Naive thymus-derived CD4-positive, alpha-beta T cell (primary cell): ENCODE measurements at regions not wholly inside any gene's neighbourhood (a gene's known extent, or its start where the extent isn't known, plus 50 kb on each side); places are given as distances from the start of the nearest gene placed in this dataset.

Experiments used
- ATAC-seq: fragments of 150-1000 bp; cut with Tn5 transposase; 2 replicates; pipeline ENCODE4 v1.10.0; 2021; ENCODE audit warnings: mild to moderate bottlenecking, moderate library complexity
- CTCF ChIA-PET: fragments of 350-600 bp; sonication (Branson Sonifier 250); formaldehyde crosslinking; loops from one replicate; lab custom pipeline; 2021; ENCODE audit warnings: antibody characterized with exemption; lab: Charles Lee
- POLR2A ChIA-PET: fragments of 350-600 bp; sonication (Branson Sonifier 250); formaldehyde crosslinking; loops from one replicate; lab custom pipeline; 2021; ENCODE audit warnings: antibody characterized with exemption, inconsistent platforms; lab: Charles Lee
- DNase-seq, 9 donors: peaks; one replicate each; pipeline versions ENCODE4 v3.0.0 to v3.0.0-alpha.2; 2020 to 2022; ENCODE audit warnings: mixed read lengths in 1 of 9
- H3K27ac ChIP-seq: one replicate; pipeline ENCODE4 v1.7.0; 2013; ENCODE audit warnings: mild to moderate bottlenecking, low read depth, low read length, moderate library complexity
- H3K27me3 ChIP-seq, 2 donors: one replicate each; pipeline ENCODE4 v1.7.0; 2013; ENCODE audit warnings: low read length in 2 of 2, mild to moderate bottlenecking in 2 of 2, moderate library complexity in 2 of 2; ENCODE audit not compliant: control insufficient read depth in 2 of 2, insufficient read depth in 2 of 2
- H3K36me3 ChIP-seq, 3 experiments: 1 replicate in 2 of 3; 2 replicates in 1 of 3; pipeline ENCODE4 v1.7.0; 2013; ENCODE audit warnings: low read length in 3 of 3, mild to moderate bottlenecking in 3 of 3, moderate library complexity in 1 of 3; ENCODE audit not compliant: insufficient read depth in 3 of 3, control insufficient read depth in 2 of 3
- H3K4me1 ChIP-seq, 2 donors: one replicate each; pipeline ENCODE4 v1.7.0; 2013; ENCODE audit warnings: low read length in 2 of 2, mild to moderate bottlenecking in 2 of 2, moderate library complexity in 1 of 2; ENCODE audit not compliant: control insufficient read depth in 2 of 2, insufficient read depth in 2 of 2
- H3K4me3 ChIP-seq: 2 replicates; pipeline ENCODE4 v1.7.0; 2013; ENCODE audit warnings: mild to moderate bottlenecking, low read length
- H3K9me3 ChIP-seq, 3 experiments: 1 replicate in 2 of 3; 2 replicates in 1 of 3; pipeline ENCODE4 v1.7.0; 2013; ENCODE audit warnings: low read length in 3 of 3; ENCODE audit not compliant: control insufficient read depth in 2 of 3
- H3K27ac Mint-ChIP-seq, 9 donors: one replicate each; pipeline ENCODE4 v1.8.0; 2020 to 2022; ENCODE audit warnings: mixed read lengths in 9 of 9, mild to moderate bottlenecking in 8 of 9, moderate library complexity in 5 of 9, inconsistent platforms in 2 of 9
- H3K27me3 Mint-ChIP-seq, 5 donors: one replicate each; pipeline ENCODE4 v1.8.0; 2021 to 2022; ENCODE audit warnings: mixed read lengths in 5 of 5, mild to moderate bottlenecking in 1 of 5
- H3K36me3 Mint-ChIP-seq, 5 donors: one replicate each; pipeline ENCODE4 v1.8.0; 2020 to 2022; ENCODE audit warnings: mixed read lengths in 5 of 5, mild to moderate bottlenecking in 3 of 5, inconsistent platforms in 1 of 5
- H3K4me1 Mint-ChIP-seq, 7 donors: one replicate each; pipeline ENCODE4 v1.8.0; 2020 to 2022; ENCODE audit warnings: mixed read lengths in 7 of 7, mild to moderate bottlenecking in 3 of 7, inconsistent platforms in 1 of 7
- H3K4me3 Mint-ChIP-seq, 10 donors: one replicate each; pipeline ENCODE4 v1.8.0; 2020 to 2022; ENCODE audit warnings: mild to moderate bottlenecking in 10 of 10, mixed read lengths in 10 of 10, moderate library complexity in 6 of 10, inconsistent platforms in 2 of 10
- H3K9me3 Mint-ChIP-seq, 11 donors: one replicate each; pipeline ENCODE4 v1.8.0; 2020 to 2022; ENCODE audit warnings: mixed read lengths in 11 of 11, mild to moderate bottlenecking in 4 of 11, inconsistent platforms in 1 of 11, moderate library complexity in 1 of 11
- intact Hi-C, 2 donors: fragments of 100-400 bp; cut with micrococcal nuclease; formaldehyde crosslinking; loops; one replicate each; pipeline ENCODE4 v1.15.1; 2023

DNA sequence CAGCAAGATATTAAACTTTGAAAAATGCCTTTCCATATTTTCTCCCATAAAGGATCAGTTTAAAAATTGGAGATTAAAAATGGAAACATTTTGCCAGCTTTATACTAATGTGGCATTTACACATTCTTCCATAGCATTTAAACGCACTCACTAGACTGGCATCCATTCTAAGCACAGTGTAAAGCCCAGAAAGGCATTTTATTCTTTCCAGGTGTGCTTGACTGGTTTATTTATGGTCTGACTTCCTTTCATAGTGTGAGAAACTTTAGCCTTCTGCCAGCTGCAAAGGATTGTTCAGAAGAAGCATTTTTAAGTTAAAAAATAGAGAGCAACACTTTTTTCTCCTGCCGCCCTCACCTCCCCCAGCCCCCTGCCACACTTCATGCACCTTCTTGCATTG is 271.7 kb upstream of the PSMD7 start:
- Histone ChIP-seq H3K27ac (no peak overlapping the region), H3K4me3 (no peak overlapping the region), H3K36me3 (no peaks in the 10 kb centered on the region), H3K9me3 (no peaks in the 10 kb centered on the region), H3K4me1 (no peaks in the 10 kb centered on the region), H3K27me3 (no peaks in the 10 kb centered on the region)
- intact Hi-C loops: no loop called here
- no peak for ATAC-seq
- Mint-ChIP-seq H3K36me3 (no peaks in the 10 kb centered on the region), H3K27ac (no peak overlapping the region), H3K27me3 (peaks cover 0 to 12% (median 4%) of the 10 kb centered on the region in 5 donors), H3K4me1 (no peaks in the 10 kb centered on the region), H3K4me3 (no peak overlapping the region), H3K9me3 (peaks cover 0 to 1% (median 0%) of the 10 kb centered on the region in 11 donors)
- CTCF ChIA-PET: no interaction called here
- POLR2A ChIA-PET: no interaction called here
- no peak for DNase-seq

DNA sequence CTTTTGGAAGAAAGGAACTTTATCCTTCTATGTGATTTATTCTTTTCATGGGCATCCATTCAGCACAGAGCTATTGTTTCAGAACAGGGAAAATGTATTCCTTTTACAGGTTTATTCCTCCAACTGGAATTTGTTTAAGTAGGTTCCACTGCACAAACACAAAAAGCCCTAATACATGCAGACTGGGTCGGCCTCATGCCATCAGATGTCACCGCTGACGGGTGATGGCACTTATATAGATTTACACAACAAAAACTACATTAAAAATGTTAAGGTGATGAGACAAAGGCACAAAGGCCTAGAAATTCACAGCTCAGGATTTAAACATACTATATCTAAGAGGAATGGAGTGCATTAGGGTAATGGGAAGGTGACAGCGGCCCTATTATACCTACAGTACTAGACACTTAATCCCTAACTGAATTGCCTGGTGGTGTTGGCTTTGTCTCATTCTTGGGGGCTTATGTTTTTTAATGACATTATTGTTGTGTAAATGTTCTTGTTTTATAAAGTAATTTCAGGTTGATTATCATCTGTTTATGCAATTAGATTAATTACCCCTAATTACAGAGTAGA is 276.4 kb upstream of the PSMD7 start:
- Mint-ChIP-seq H3K36me3 (no peaks in the 10 kb centered on the region), H3K4me1 (no peaks in the 10 kb centered on the region), H3K27ac (no peak overlapping the region), H3K9me3 (peaks cover 0 to 16% (median 1%) of the 10 kb centered on the region in 11 donors), H3K4me3 (no peak overlapping the region), H3K27me3 (peaks cover 0 to 7% (median 0%) of the 10 kb centered on the region in 5 donors)
- Histone ChIP-seq H3K4me3 (no peak overlapping the region), H3K9me3 (no peaks in the 10 kb centered on the region), H3K4me1 (no peaks in the 10 kb centered on the region), H3K27ac (no peak overlapping the region), H3K36me3 (no peaks in the 10 kb centered on the region), H3K27me3 (no peaks in the 10 kb centered on the region)
- POLR2A ChIA-PET: no interaction called here
- ATAC-seq: no peak
- DNase-seq: no peak
- CTCF ChIA-PET: no interaction called here
- intact Hi-C loops: no loop called here

DNA sequence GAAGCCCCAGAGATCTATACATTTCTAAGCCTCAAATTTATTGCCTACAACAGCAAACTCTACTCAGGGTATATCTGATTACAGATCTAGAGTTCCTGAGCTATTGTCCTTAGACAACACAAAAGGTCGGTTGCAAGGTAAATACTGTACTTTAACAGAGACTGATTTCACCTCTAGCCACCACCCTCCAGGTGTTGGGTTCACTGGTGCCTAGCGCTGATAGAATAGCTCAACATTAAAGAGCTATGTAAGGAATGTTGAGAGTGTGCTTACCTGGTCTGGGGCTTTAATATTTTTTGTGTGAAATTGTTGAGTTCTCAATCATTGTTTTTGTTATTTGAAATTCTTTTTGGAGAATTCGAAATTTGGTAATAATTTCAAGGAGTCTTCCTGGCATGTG is 277.0 kb upstream of the PSMD7 start:
- H3K4me3 Mint-ChIP-seq: no peak overlapping the region
- Histone ChIP-seq H3K27ac (no peak overlapping the region), H3K36me3 (no peaks in the 10 kb centered on the region), H3K9me3 (no peaks in the 10 kb centered on the region), H3K4me3 (no peak overlapping the region), H3K27me3 (no peaks in the 10 kb centered on the region), H3K4me1 (no peaks in the 10 kb centered on the region)
- CTCF ChIA-PET: no interaction called here
- ATAC-seq (no peak), DNase-seq (no peak)
- H3K36me3 Mint-ChIP-seq: no peaks in the 10 kb centered on the region
- peaks cover 0 to 19% (median 3%) of the 10 kb centered on the region in 11 donors for H3K9me3 Mint-ChIP-seq
- H3K4me1 Mint-ChIP-seq: no peaks in the 10 kb centered on the region
- no peak overlapping the region for H3K27ac Mint-ChIP-seq
- intact Hi-C loops: no loop called here
- H3K27me3 Mint-ChIP-seq: peaks cover 0 to 7% (median 0%) of the 10 kb centered on the region in 5 donors
- POLR2A ChIA-PET: no interaction called here

DNA sequence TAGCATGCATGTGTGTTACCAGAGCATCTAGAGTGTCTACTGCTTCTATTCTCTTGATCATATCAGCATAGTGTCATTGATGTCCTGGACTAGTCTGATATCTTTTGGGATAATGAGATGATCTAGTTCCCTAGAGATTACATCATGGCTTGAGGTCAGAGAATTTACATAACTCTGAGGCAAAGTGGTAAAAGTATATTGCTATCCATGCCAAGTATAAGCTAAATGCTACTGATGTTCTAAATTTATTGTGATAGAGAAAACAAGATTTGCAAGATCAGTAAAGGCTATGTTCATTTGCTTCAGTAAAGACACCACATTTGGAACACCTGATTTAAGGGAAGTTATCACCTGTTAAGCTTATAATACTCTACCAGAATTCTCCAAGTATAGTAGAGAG is 280.7 kb upstream of the PSMD7 start:
- H3K36me3 Mint-ChIP-seq: no peaks in the 10 kb centered on the region
- Histone ChIP-seq H3K4me3 (no peak overlapping the region), H3K27ac (no peak overlapping the region), H3K4me1 (no peaks in the 10 kb centered on the region), H3K9me3 (no peaks in the 10 kb centered on the region), H3K27me3 (no peaks in the 10 kb centered on the region), H3K36me3 (no peaks in the 10 kb centered on the region)
- no peak for DNase-seq
- H3K9me3 Mint-ChIP-seq: peaks cover 2 to 20% (median 5%) of the 10 kb centered on the region in 11 donors
- no peak overlapping the region for H3K4me3 Mint-ChIP-seq
- ChIA-PET POLR2A (no interaction called here), CTCF (no interaction called here)
- no peak for ATAC-seq
- no peak overlapping the region for H3K27ac Mint-ChIP-seq
- intact Hi-C loops: no loop called here
- no peaks in the 10 kb centered on the region for H3K4me1 Mint-ChIP-seq
- no peaks in the 10 kb centered on the region for H3K27me3 Mint-ChIP-seq

DNA sequence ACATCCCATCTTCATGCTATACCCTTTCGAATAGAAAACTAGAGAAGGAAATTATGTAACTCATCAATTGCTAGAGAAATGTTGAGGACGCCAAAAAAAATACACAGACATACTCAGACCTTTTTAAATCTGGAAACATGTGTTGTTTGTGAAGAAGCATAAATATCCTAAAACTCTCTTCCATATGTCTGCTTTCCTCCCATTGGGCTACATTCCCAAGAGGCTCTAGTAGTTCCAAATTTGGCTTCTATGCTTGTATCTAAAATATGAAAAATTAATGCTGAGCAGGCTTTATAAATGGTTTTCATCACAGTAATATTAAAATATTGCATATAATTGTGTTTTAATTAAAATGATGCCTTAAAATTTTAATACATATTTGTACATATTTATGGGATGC is 297.9 kb upstream of the PSMD7 start:
- peaks cover 0 to 47% (median 11%) of the 10 kb centered on the region in 11 donors for H3K9me3 Mint-ChIP-seq
- Histone ChIP-seq H3K4me1 (no peaks in the 10 kb centered on the region), H3K27ac (no peak overlapping the region), H3K27me3 (no peaks in the 10 kb centered on the region), H3K9me3 (peaks cover 0 to 1% (median 0%) of the 10 kb centered on the region in 3 experiments), H3K4me3 (no peak overlapping the region), H3K36me3 (no peaks in the 10 kb centered on the region)
- CTCF ChIA-PET: no interaction called here
- POLR2A ChIA-PET: no interaction called here
- intact Hi-C loops: no loop called here
- no peak for ATAC-seq
- peaks cover 0 to 3% (median 0%) of the 10 kb centered on the region in 5 donors for H3K36me3 Mint-ChIP-seq
- no peaks in the 10 kb centered on the region for H3K27me3 Mint-ChIP-seq
- H3K4me3 Mint-ChIP-seq: no peak overlapping the region
- no peak overlapping the region for H3K27ac Mint-ChIP-seq
- DNase-seq: no peak
- H3K4me1 Mint-ChIP-seq: no peaks in the 10 kb centered on the region

DNA sequence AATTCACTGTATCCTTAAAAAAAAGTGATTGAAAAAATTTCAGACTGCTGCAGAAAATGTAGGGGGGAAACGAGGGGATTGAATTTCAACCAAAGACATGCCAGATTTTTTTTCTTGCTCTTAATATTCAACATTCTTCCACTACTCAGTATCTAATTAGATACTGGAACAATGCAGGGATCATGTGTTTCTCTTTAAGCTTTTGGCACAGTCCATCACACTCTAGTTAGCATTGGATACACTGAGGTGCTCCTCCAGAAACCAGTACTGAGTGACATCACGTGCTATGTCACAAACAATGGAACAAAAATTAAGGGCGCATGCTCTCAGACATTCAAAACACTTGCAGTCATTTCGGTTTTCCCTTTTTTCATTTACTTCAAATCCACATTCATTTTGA is 298.6 kb upstream of the PSMD7 start:
- H3K27ac ChIP-seq: no peak overlapping the region
- peaks cover 0 to 40% (median 6%) of the 10 kb centered on the region in 11 donors for H3K9me3 Mint-ChIP-seq
- no peak overlapping the region for H3K4me3 ChIP-seq
- H3K4me3 Mint-ChIP-seq: no peak overlapping the region
- no peaks in the 10 kb centered on the region for H3K4me1 ChIP-seq
- H3K4me1 Mint-ChIP-seq: no peaks in the 10 kb centered on the region
- H3K36me3 Mint-ChIP-seq: no peaks in the 10 kb centered on the region
- POLR2A ChIA-PET: no interaction called here
- no peaks in the 10 kb centered on the region for H3K27me3 ChIP-seq
- no peaks in the 10 kb centered on the region for H3K9me3 ChIP-seq
- intact Hi-C loops: no loop called here
- no peaks in the 10 kb centered on the region for H3K27me3 Mint-ChIP-seq
- H3K36me3 ChIP-seq: no peaks in the 10 kb centered on the region
- CTCF ChIA-PET: no interaction called here
- H3K27ac Mint-ChIP-seq: no peak overlapping the region
- DNase-seq (no peak), ATAC-seq (no peak)

DNA sequence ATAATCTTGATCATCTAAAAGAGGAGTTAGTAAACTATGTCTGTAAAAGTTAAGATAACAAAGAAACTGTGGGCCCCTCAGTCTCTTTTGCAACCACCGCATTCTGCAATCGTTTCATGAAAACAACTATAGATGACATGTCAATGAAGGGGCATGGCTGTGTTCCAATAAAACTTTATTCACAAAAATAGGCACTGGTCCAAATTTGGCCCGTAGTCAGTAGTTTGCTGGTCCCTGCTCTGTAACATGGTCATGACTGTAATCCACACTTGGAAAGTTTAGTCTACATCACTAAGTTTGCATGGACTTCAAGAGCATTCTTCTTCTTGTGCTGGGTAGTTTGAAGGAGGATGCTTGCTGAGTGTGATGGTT is 299.3 kb upstream of the PSMD7 start:
- no peak for ATAC-seq
- H3K4me3 Mint-ChIP-seq: no peak overlapping the region
- no peak overlapping the region for H3K27ac Mint-ChIP-seq
- no peaks in the 10 kb centered on the region for H3K36me3 Mint-ChIP-seq
- Histone ChIP-seq H3K36me3 (no peaks in the 10 kb centered on the region), H3K9me3 (no peaks in the 10 kb centered on the region), H3K4me3 (no peak overlapping the region), H3K27ac (no peak overlapping the region), H3K27me3 (no peaks in the 10 kb centered on the region), H3K4me1 (no peaks in the 10 kb centered on the region)
- no peak for DNase-seq
- ChIA-PET POLR2A (no interaction called here), CTCF (no interaction called here)
- H3K4me1 Mint-ChIP-seq: no peaks in the 10 kb centered on the region
- H3K9me3 Mint-ChIP-seq: peaks cover 0 to 34% (median 4%) of the 10 kb centered on the region in 11 donors
- intact Hi-C loops: no loop called here
- no peaks in the 10 kb centered on the region for H3K27me3 Mint-ChIP-seq
